Heart left ventricle (tissue), 13 donors: ENCODE measurements at regions not wholly inside any gene's neighbourhood (a gene's known extent, or its start where the extent isn't known, plus 50 kb on each side); places are given as distances from the start of the nearest gene placed in this dataset.

Experiments used
- POLR2A ChIP-seq, 2 donors: fragments of 450-650 bp; IDR thresholded peaks; one replicate each; pipeline ENCODE4 v1.6.1; 2017; ENCODE audit warnings: antibody characterized with exemption in 2 of 2, mild to moderate bottlenecking in 2 of 2, moderate library complexity in 2 of 2
- TF ChIP-seq, protein P1 (sequence below), 12 donors: fragments of 200-600 bp; sonication (generic) in 4 of 12; IDR thresholded peaks; one replicate each; pipeline versions ENCODE4 v1.5.0 to v1.8.0; 2018 to 2022; ENCODE audit warnings: antibody characterized with exemption in 12 of 12, mild to moderate bottlenecking in 5 of 12
- donor health status: ischemic (EF 13 %, LVEDD 7.1; RV severe dilation, severe dysfunction).
- donor health status: DM: no; HTN: yes; CAD: no.
- donor health status: DM: no; HTN: no; CAD: no.
- donor health status: ischemic (EF 25% LVEDD 6.9; RV normal size, moderate dysfunction).
- donor health status: ischemic (EF 25% LVEDD 5.7; RV mildly dilated, moderate dysfunction).
- donor health status: ischemic (EF 35%, LVEDD 5.7; RV mildly dilated, moderate dysfunction).
- donor health status: nonischemic (EF 11% LVEDD 7.7; RV severe dilation, severe dysfunction).
- donor health status: DM: yes; HTN: yes; CAD: no.
- donor health status: PGD.
- donor health status: ischemic (EF 29% LVEDD 5.4; RV normal size, mild dysfunction).
- donor health status: nonischemic (EF 23%, LVEDD 6.1; RV moderate dilation, normal function).

- TF ChIP-seq POLR2A (IDR thresholded peaks at IDR 0.05), result no peak
- TF ChIP-seq, protein P1, sequence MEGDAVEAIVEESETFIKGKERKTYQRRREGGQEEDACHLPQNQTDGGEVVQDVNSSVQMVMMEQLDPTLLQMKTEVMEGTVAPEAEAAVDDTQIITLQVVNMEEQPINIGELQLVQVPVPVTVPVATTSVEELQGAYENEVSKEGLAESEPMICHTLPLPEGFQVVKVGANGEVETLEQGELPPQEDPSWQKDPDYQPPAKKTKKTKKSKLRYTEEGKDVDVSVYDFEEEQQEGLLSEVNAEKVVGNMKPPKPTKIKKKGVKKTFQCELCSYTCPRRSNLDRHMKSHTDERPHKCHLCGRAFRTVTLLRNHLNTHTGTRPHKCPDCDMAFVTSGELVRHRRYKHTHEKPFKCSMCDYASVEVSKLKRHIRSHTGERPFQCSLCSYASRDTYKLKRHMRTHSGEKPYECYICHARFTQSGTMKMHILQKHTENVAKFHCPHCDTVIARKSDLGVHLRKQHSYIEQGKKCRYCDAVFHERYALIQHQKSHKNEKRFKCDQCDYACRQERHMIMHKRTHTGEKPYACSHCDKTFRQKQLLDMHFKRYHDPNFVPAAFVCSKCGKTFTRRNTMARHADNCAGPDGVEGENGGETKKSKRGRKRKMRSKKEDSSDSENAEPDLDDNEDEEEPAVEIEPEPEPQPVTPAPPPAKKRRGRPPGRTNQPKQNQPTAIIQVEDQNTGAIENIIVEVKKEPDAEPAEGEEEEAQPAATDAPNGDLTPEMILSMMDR (IDR thresholded peaks at IDR 0.05), result no peak
Observed at GRCh38 chr2:192591617-192592016, 396.9 kb upstream of the TMEFF2 start.
